GM12875 (cell line): ENCODE measurements at regions not wholly inside any gene's neighbourhood (a gene's known extent, or its start where the extent isn't known, plus 50 kb on each side); places are given as distances from the start of the nearest gene placed in this dataset.
A peak's percentile ranks its signal among the peaks of the same experiment; 100 is the strongest.

ENCODE experiments used
- H3K4me3 ChIP-seq: one replicate; pipeline ENCODE4 v1.5.1; 2011; ENCODE audit warnings: low read depth, low read length, control low read depth
- TF ChIP-seq, protein P1 (sequence below): IDR thresholded peaks from 2 replicates; pipeline ENCODE4 v1.5.1; 2011; ENCODE audit warnings: low read depth, mild to moderate bottlenecking, control low read depth, inconsistent platforms, low read length, moderate library complexity, borderline replicate concordance; ENCODE audit not compliant: insufficient read depth

DNA sequence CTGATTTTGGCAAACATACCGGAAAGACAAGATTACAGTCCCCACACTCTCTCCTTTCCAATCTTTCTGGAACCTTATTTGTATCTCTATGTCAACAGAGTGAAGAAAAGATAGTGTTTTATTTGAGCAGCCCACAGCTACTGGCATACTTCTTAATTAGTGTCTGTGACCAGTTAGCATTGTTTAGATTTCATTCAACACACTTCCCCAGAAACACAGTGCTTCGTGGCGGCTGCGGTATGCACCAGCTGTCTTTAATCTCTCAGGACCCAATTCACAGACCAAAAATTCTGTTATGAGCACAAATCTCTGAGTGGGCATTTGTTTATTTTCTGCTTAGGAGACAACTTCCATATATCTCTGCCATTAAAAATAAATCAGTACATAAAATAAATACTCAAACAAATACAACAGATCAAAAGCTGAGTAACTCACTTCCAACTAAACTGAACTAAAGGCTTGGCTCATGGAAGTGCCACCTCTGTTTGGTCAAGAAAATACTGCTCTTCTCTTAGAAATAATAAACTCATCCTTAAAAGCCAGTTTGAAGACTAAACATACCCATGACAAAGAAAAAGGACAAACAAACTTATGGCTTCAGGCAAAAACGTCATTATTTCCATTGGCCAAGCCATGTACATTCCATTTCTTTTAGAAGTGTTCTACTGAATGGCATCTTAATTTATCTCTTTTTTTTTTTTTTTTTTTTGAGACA lies 392.4 kb downstream of the TXNL1 start:
- TF ChIP-seq, protein P1, sequence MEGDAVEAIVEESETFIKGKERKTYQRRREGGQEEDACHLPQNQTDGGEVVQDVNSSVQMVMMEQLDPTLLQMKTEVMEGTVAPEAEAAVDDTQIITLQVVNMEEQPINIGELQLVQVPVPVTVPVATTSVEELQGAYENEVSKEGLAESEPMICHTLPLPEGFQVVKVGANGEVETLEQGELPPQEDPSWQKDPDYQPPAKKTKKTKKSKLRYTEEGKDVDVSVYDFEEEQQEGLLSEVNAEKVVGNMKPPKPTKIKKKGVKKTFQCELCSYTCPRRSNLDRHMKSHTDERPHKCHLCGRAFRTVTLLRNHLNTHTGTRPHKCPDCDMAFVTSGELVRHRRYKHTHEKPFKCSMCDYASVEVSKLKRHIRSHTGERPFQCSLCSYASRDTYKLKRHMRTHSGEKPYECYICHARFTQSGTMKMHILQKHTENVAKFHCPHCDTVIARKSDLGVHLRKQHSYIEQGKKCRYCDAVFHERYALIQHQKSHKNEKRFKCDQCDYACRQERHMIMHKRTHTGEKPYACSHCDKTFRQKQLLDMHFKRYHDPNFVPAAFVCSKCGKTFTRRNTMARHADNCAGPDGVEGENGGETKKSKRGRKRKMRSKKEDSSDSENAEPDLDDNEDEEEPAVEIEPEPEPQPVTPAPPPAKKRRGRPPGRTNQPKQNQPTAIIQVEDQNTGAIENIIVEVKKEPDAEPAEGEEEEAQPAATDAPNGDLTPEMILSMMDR, result no peak

GRCh38 chr18:56240405-56240804 lies 398.0 kb downstream of the TXNL1 start:
- no peak overlapping the region for H3K4me3 ChIP-seq
- TF ChIP-seq, protein P1, result no peak

More for the DNA sequence above, 392.4 kb downstream of the TXNL1 start:
- H3K4me3 ChIP-seq, result no peak overlapping the region

DNA sequence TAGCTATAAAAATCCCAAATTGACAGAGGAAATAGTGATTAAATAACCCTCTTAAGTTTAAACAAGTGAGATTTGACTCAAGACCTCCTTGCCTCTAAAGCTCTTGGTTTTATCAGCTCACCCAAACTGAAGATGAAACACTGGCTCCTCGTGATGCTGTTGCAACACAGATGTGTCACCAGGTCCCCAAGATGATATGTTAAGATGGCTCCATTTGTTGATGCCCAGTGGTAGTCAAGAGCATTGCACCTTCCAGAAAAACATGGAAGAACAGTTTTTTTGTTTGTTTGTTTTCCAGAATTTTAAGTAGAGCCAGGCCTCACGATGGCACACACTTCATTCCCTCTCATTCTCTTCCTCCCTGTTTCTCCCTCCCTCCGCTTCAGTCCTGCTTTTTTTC lies 399.8 kb downstream of the TXNL1 start:
- no peak overlapping the region for H3K4me3 ChIP-seq
- TF ChIP-seq, protein P1, result peak; percentile 10; the same call in 1 of the 2 replicates

DNA sequence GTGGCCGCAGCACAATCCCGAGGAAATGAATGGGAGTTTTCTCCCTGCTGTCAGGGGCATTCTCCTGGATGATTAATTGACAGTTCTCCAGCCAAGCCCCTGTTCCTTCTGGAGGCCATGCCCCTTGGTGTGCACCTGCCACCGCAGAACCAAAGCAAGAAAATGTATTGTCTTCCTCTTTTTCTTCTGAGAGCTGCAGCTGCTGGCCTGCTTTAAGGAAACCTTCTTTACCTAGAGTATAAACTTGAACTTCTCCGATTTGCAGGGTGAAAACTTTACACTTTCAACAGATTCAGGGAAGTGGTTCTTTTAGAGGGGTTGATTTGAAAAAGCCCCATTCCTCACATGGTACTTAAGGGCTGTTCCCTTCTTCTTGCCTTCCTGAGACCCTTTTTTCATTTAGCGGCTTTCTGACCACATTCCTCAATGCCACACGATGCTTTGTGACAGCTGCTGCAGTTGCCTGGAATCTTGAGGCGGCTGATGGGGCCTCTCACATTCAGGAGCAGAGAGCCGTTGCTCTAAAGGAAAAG lies 402.8 kb downstream of the TXNL1 start:
- TF ChIP-seq, protein P1, result no peak
- no peak overlapping the region for H3K4me3 ChIP-seq

DNA sequence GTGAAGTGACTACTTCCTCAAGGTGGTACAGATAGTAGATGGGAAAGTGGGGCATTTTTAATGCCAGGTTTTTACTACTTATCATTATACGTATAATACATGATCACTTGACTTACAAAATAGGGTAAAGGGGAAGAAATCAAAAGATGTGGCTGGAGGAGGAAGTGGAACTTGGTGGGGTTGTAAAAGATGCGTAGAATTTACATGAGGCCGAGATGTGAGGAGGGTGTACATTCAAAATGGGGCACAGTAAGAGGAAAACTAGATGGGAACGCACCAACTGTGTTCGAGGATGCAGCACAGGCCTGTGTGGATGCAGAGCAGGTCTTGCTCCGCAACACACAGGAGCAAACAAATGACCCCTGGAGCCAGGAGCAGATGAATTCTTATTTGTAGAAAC lies 403.3 kb downstream of the TXNL1 start:
- TF ChIP-seq, protein P1, result no peak
- H3K4me3 ChIP-seq, result no peak overlapping the region

GRCh38 chr18:56233595-56233994 lies 404.8 kb downstream of the TXNL1 start:
- H3K4me3 ChIP-seq, result no peak overlapping the region
- TF ChIP-seq, protein P1, result no peak

DNA sequence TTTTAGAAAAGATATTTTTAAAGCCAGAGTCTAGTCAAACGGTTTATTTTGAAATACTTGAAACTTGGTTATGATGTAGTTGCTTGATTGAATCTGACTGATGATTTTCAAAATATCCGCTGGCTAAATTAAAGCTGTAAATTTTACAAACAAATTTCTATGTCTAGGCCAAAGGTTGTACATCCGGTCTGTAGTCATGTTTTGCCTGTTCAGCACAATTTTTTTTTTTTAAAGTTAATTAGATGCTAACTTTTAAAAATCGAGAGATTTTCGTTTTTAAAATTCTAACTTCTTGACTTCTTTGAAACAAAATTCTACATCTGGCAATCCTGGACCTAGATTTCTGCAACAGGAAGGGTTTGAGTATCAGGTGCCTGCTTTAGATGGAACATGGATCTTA lies 412.4 kb downstream of the TXNL1 start:
- no peak overlapping the region for H3K4me3 ChIP-seq
- TF ChIP-seq, protein P1, result no peak
